ENCODE measurements at regions not wholly inside any gene's neighbourhood (a gene's known extent, or its start where the extent isn't known, plus 50 kb on each side); places are given as distances from the start of the nearest gene placed in this dataset.
"Not testable (repeated sequence)": the region's sequence is repeated elsewhere in the genome, so short reads cannot be mapped to it uniquely, and the experiment has no call there.

GRCh38 chr14:43132441-43132840, 1374.6 kb downstream of the FSCB start:
- DNase-seq (ENCODE audit: low spot score) (no peak), ATAC-seq (ENCODE audit: insufficient number of reproducible peaks, low FRiP score, low read depth) (no peak)
- no peak for TF ChIP-seq CTCF (IDR thresholded peaks at IDR 0.05)
- no peaks in the 10 kb centered on the region for H3K36me3 ChIP-seq
- no peaks in the 10 kb centered on the region for H3K4me1 ChIP-seq (ENCODE audit: control insufficient read depth in 1 of 2, low read depth in 2 of 2)
- no peaks in the 10 kb centered on the region for H3K9me3 ChIP-seq
- H3K27me3 ChIP-seq (replicated peaks; ENCODE audit: insufficient read depth) = no peaks in the 10 kb centered on the region
- H3K4me3 ChIP-seq = no peak overlapping the region
- H3K27ac ChIP-seq = no peak overlapping the region

GRCh38 chr14:43128429-43128828, 1378.7 kb downstream of the FSCB start:
- DNase-seq (ENCODE audit: low spot score); H3K36me3 ChIP-seq; H3K4me1 ChIP-seq (ENCODE audit: control insufficient read depth in 1 of 2, low read depth in 2 of 2); H3K4me3 ChIP-seq; H3K27ac ChIP-seq; H3K27me3 ChIP-seq (replicated peaks; ENCODE audit: insufficient read depth); H3K9me3 ChIP-seq; ATAC-seq (ENCODE audit: insufficient number of reproducible peaks, low FRiP score, low read depth): not testable (repeated sequence)

- not testable (repeated sequence) for H3K36me3 ChIP-seq; DNase-seq (ENCODE audit: low spot score); H3K4me1 ChIP-seq (ENCODE audit: control insufficient read depth in 1 of 2, low read depth in 2 of 2); H3K4me3 ChIP-seq; ATAC-seq (ENCODE audit: insufficient number of reproducible peaks, low FRiP score, low read depth); H3K27ac ChIP-seq; H3K27me3 ChIP-seq (replicated peaks; ENCODE audit: insufficient read depth); H3K9me3 ChIP-seq
These were observed 1379.2 kb downstream of the FSCB start for GRCh38 chr14:43127874-43128273.

- ATAC-seq (ENCODE audit: insufficient number of reproducible peaks, low FRiP score, low read depth) (no peak), DNase-seq (ENCODE audit: low spot score) (no peak)
- TF ChIP-seq CTCF (IDR thresholded peaks at IDR 0.05) = no peak
- H3K36me3 ChIP-seq = no peaks in the 10 kb centered on the region
- H3K9me3 ChIP-seq = no peaks in the 10 kb centered on the region
- no peak overlapping the region for H3K27ac ChIP-seq
- H3K4me1 ChIP-seq (ENCODE audit: control insufficient read depth in 1 of 2, low read depth in 2 of 2) = no peaks in the 10 kb centered on the region
- H3K4me3 ChIP-seq = no peak overlapping the region
- no peaks in the 10 kb centered on the region for H3K27me3 ChIP-seq (replicated peaks; ENCODE audit: insufficient read depth)
These were observed 1383.5 kb downstream of the FSCB start for GRCh38 chr14:43123544-43123943.

- no peak overlapping the region for H3K27ac ChIP-seq
- no peaks in the 10 kb centered on the region for H3K27me3 ChIP-seq (replicated peaks; ENCODE audit: insufficient read depth)
- H3K4me1 ChIP-seq (ENCODE audit: control insufficient read depth in 1 of 2, low read depth in 2 of 2) = no peaks in the 10 kb centered on the region
- ATAC-seq (ENCODE audit: insufficient number of reproducible peaks, low FRiP score, low read depth) (no peak), DNase-seq (ENCODE audit: low spot score) (no peak)
- no peaks in the 10 kb centered on the region for H3K36me3 ChIP-seq
- no peak for TF ChIP-seq CTCF (IDR thresholded peaks at IDR 0.05)
- no peak overlapping the region for H3K4me3 ChIP-seq
- no peaks in the 10 kb centered on the region for H3K9me3 ChIP-seq
These were observed 1387.4 kb downstream of the FSCB start for GRCh38 chr14:43119672-43120071.

GRCh38 chr14:43116341-43116740, 1390.7 kb downstream of the FSCB start:
- no peak overlapping the region for H3K4me3 ChIP-seq
- H3K4me1 ChIP-seq (ENCODE audit: control insufficient read depth in 1 of 2, low read depth in 2 of 2) = no peaks in the 10 kb centered on the region
- no peak overlapping the region for H3K27ac ChIP-seq
- no peaks in the 10 kb centered on the region for H3K27me3 ChIP-seq (replicated peaks; ENCODE audit: insufficient read depth)
- ATAC-seq (ENCODE audit: insufficient number of reproducible peaks, low FRiP score, low read depth) = no peak
- no peaks in the 10 kb centered on the region for H3K9me3 ChIP-seq
- no peaks in the 10 kb centered on the region for H3K36me3 ChIP-seq
- DNase-seq (ENCODE audit: low spot score) = no peak
- no peak for TF ChIP-seq CTCF (IDR thresholded peaks at IDR 0.05)

Data from thoracic aorta (tissue), 2 donors.